CD4-positive, alpha-beta T cell (primary cell): ENCODE measurements at regions not wholly inside any gene's neighbourhood (a gene's known extent, or its start where the extent isn't known, plus 50 kb on each side); places are given as distances from the start of the nearest gene placed in this dataset.

Experiments
- ATAC-seq: fragments of 200-7000 bp; cut with Tn5 transposase; one replicate; pipeline ENCODE4 v1.10.0; 2022; ENCODE audit warnings: mild to moderate bottlenecking; ENCODE audit not compliant: poor library complexity
- CTCF ChIA-PET: fragments of 350-600 bp; sonication (Branson Sonifier 250); formaldehyde crosslinking; loops from one replicate; lab custom pipeline; 2021; ENCODE audit warnings: antibody characterized with exemption, inconsistent platforms; lab: Charles Lee
- POLR2A ChIA-PET: fragments of 350-600 bp; sonication (Branson Sonifier 250); formaldehyde crosslinking; loops from one replicate; lab custom pipeline; 2021; ENCODE audit warnings: antibody characterized with exemption, inconsistent platforms; lab: Charles Lee
- DNase-seq, 14 experiments: peaks; one replicate each; pipeline ENCODE4 v3.0.0-alpha.2; 2013 to 2020; ENCODE audit warnings: mixed read lengths in 2 of 14
- H3K27ac ChIP-seq, 2 donors: one replicate each; pipeline versions ENCODE4 v1.5.1 to v1.7.0; 2013; ENCODE audit warnings: low read length in 2 of 2, low read depth in 1 of 2, mild to moderate bottlenecking in 1 of 2
- H3K27me3 ChIP-seq, 2 experiments: 1 replicate in 1 of 2; 2 replicates in 1 of 2; pipeline versions ENCODE4 v1.6.1 to v1.7.0; 2013; ENCODE audit warnings: low read length in 2 of 2, control low read depth in 1 of 2, mild to moderate bottlenecking in 1 of 2, moderate library complexity in 1 of 2; ENCODE audit not compliant: insufficient read depth in 2 of 2, control insufficient read depth in 1 of 2
- H3K36me3 ChIP-seq: one replicate; pipeline ENCODE4 v1.6.1; 2013; ENCODE audit warnings: low read length, control low read depth; ENCODE audit not compliant: insufficient read depth
- H3K4me1 ChIP-seq: one replicate; pipeline ENCODE4 v1.6.1; 2013; ENCODE audit warnings: low read length, control low read depth; ENCODE audit not compliant: insufficient read depth
- H3K4me3 ChIP-seq: one replicate; pipeline ENCODE4 v1.5.1; 2013; ENCODE audit warnings: mild to moderate bottlenecking, low read length, moderate library complexity
- H3K9me3 ChIP-seq, 2 experiments: 1 replicate in 1 of 2; 2 replicates in 1 of 2; pipeline versions ENCODE4 v1.6.1 to v1.7.0; 2013; ENCODE audit warnings: low read length in 2 of 2, mild to moderate bottlenecking in 2 of 2, control low read depth in 1 of 2, moderate library complexity in 1 of 2; ENCODE audit not compliant: control insufficient read depth in 1 of 2, insufficient read depth in 1 of 2
- H3K27ac Mint-ChIP-seq: one replicate; pipeline ENCODE4 v1.8.0; 2020; ENCODE audit warnings: mixed read lengths
- H3K27me3 Mint-ChIP-seq: one replicate; pipeline ENCODE4 v1.8.0; 2021; ENCODE audit warnings: mixed read lengths
- H3K36me3 Mint-ChIP-seq: one replicate; pipeline ENCODE4 v1.8.0; 2021; ENCODE audit warnings: low read depth, mixed read lengths
- H3K4me1 Mint-ChIP-seq: one replicate; pipeline ENCODE4 v1.8.0; 2021; ENCODE audit warnings: low read depth, mixed read lengths
- H3K4me3 Mint-ChIP-seq: one replicate; pipeline ENCODE4 v1.8.0; 2020; ENCODE audit warnings: mild to moderate bottlenecking, mixed read lengths
- H3K9me3 Mint-ChIP-seq: one replicate; pipeline ENCODE4 v1.8.0; 2020; ENCODE audit warnings: mixed read lengths
- CTCF ChIP-seq: fragments of 200-600 bp; IDR thresholded peaks from one replicate; pipeline ENCODE4 v1.8.0; 2022; ENCODE audit warnings: antibody characterized with exemption, mild to moderate bottlenecking
- intact Hi-C, 2 experiments: fragments of 100-400 bp; cut with DNase I in 1 of 2; cut with micrococcal nuclease in 1 of 2; formaldehyde crosslinking; loops; one replicate each; pipeline versions ENCODE4 v1.15.1 to v1.9.0; 2023 to 2025; cut with DNase I, micrococcal nuclease

- TF ChIP-seq CTCF: no peak
- no peaks in the 10 kb centered on the region for H3K36me3 Mint-ChIP-seq
- H3K4me1 Mint-ChIP-seq: no peaks in the 10 kb centered on the region
Measured at GRCh38 chr4:54967289-54967688, 158.1 kb downstream of the KDR start.

DNA sequence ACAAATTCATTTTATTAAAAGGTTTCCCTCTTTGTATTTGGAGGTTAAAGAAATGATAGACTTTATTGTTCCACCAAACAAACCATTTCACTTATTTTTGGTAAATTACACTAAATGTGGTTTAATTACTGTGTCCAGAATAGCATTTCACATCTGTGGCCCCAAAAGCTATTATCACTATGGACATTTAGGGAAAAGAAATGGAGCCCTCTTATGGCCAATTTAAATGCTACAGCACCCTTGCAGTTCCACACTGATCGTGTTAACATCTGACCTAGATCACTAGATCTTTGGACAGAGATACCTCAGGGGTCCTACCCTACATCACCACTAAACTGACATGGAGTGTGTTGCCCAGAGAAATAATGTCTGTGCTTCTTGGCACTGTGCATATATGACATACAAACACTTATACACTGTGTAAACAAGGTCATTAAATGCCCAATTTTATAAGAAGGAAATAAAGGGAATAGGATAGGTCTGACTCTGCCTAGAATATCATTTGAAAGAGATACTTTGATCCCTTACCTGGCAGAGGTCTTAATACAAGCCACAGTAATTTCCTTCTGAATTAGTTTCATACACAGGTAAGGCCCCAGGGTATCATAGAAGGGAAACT is 163.9 kb downstream of the KDR start:
- TF ChIP-seq CTCF: peak; percentile 55
- DNase-seq: peak in 4 of 14 experiments; percentile 11 to 55 (median 32)
- no peak overlapping the region for H3K27ac Mint-ChIP-seq

More at GRCh38 chr4:54967289-54967688, 158.1 kb downstream of the KDR start:
- POLR2A ChIA-PET: no interaction called here
- Histone ChIP-seq H3K27ac (no peak overlapping the region), H3K36me3 (no peaks in the 10 kb centered on the region), H3K4me1 (no peaks in the 10 kb centered on the region), H3K9me3 (no peaks in the 10 kb centered on the region), H3K4me3 (no peak overlapping the region), H3K27me3 (no peaks in the 10 kb centered on the region)
- peaks cover 6% of the 10 kb centered on the region for H3K27me3 Mint-ChIP-seq
- H3K27ac Mint-ChIP-seq: no peak overlapping the region
- no peak overlapping the region for H3K4me3 Mint-ChIP-seq
- CTCF ChIA-PET: no interaction called here
- intact Hi-C loops: no loop called here
- no peak for DNase-seq
- no peaks in the 10 kb centered on the region for H3K9me3 Mint-ChIP-seq
- no peak for ATAC-seq

GRCh38 chr4:54959651-54960116 is 165.7 kb downstream of the KDR start:
- Histone ChIP-seq H3K27me3 (no peaks in the 10 kb centered on the region), H3K9me3 (no peaks in the 10 kb centered on the region), H3K27ac (no peak overlapping the region), H3K4me1 (peaks cover 10% of the 10 kb centered on the region), H3K4me3 (no peak overlapping the region), H3K36me3 (no peaks in the 10 kb centered on the region)
- Mint-ChIP-seq H3K4me3 (no peak overlapping the region), H3K36me3 (no peaks in the 10 kb centered on the region), H3K27me3 (no peaks in the 10 kb centered on the region), H3K27ac (no peak overlapping the region), H3K9me3 (no peaks in the 10 kb centered on the region), H3K4me1 (peaks cover 22% of the 10 kb centered on the region)
- ATAC-seq (no peak), DNase-seq (no peak)
- ChIA-PET CTCF (no interaction called here), POLR2A (interaction anchor here (0.6 to 2.2 kb wide), 3 partner anchors 17 to 280 kb away, joined by 3 to 14 read pairs (median 11); no protein-coding TSS in a partner anchor)
- intact Hi-C loops: loop anchor here (2.0 to 5.0 kb wide), 4 partner anchors 17 to 637 kb away; no protein-coding TSS in a partner anchor
- TF ChIP-seq CTCF: no peak

More for the DNA sequence above, 163.9 kb downstream of the KDR start:
- Histone ChIP-seq H3K9me3 (no peaks in the 10 kb centered on the region), H3K27me3 (no peaks in the 10 kb centered on the region), H3K27ac (no peak overlapping the region), H3K4me1 (peaks cover 10% of the 10 kb centered on the region), H3K4me3 (no peak overlapping the region), H3K36me3 (no peaks in the 10 kb centered on the region)
- Mint-ChIP-seq H3K4me3 (no peak overlapping the region), H3K27me3 (peaks cover 6% of the 10 kb centered on the region), H3K9me3 (no peaks in the 10 kb centered on the region), H3K36me3 (no peaks in the 10 kb centered on the region), H3K4me1 (peaks cover 22% of the 10 kb centered on the region)
- intact Hi-C loops: loop anchor here (1.0 to 5.0 kb wide), 6 partner anchors 19 to 639 kb away; no protein-coding TSS in a partner anchor
- ChIA-PET POLR2A (interaction anchor here (0.9 to 2.0 kb wide), 4 partner anchors 10 to 278 kb away, joined by 3 to 14 read pairs (median 4); no protein-coding TSS in a partner anchor), CTCF (interaction anchor here (1.2 to 1.4 kb wide), 2 partner anchors 9 to 19 kb away, joined by 4 to 5 read pairs; no protein-coding TSS in a partner anchor)
- peak; percentile 45 for ATAC-seq
